Pulmonary artery endothelial cell (primary cell): ENCODE measurements at regions not wholly inside any gene's neighbourhood (a gene's known extent, or its start where the extent isn't known, plus 50 kb on each side); places are given as distances from the start of the nearest gene placed in this dataset.

Source experiments
- DNase-seq: peaks from one replicate; pipeline ENCODE4 v3.0.0-alpha.2; 2011; ENCODE audit warnings: low read depth, low spot score

DNA sequence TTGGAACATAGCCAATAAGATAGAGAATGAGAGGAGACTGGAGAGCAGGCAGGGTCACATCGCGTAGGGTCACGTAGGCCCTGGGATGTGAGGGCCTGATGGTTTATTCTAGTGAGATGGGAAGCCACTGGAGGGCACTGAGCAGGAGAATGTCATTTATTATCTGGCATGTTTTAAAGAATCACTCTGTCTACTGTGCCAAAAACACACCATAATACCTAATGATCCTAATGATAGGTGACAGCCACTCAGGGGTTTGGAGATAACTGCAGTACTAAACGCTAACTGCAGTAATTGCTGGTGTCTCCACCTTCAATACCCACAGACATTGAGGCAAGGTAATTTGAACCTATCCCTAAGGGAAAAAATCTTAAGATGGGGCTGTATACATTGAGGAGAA is 185.4 kb downstream of the TTLL7 start:
- DNase-seq = no peak

GRCh38 chr1:83810144-83810543 is 188.8 kb downstream of the TTLL7 start:
- no peak for DNase-seq

DNA sequence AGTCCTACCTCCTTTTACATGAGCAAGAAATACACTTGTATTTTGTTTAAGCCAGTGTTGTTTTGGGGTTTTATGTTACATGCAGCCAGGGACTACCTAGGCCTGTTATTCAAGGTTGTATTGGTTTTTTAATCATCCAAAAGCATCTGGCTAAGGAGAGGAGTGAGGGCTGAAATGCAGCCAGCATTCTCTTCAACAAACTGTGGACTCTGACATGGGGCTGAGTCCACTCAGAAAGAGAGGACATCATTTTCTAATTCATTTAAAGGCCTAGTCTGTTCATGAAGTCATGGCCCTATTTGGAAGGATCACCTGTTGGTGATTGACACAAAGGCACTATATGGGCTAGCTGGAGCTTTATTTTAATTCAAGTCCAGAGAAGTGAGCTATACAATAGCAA is 190.4 kb downstream of the TTLL7 start:
- no peak for DNase-seq

- no peak for DNase-seq
Measured at GRCh38 chr1:83807821-83808220, 191.1 kb downstream of the TTLL7 start.

- DNase-seq = no peak
Measured at GRCh38 chr1:83807231-83807630, 191.7 kb downstream of the TTLL7 start.

DNA sequence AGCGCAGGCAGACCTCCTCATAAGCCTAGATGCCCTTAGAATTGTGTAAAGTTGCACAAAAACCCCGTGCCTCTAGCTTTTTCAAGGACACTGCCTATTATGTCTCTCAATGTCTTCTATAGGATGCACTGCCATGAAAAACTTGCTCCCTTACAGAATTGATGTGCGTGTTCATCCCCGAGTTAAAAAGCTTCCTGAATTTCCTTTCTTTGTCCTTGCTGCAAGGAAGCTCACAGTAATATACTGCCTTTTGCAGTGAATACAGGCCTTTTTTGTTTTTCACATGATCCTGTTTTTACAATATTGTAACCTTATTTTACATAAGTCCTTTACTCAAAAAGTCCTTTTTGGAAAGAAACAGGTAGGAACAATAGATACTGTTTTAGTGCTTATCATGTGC is 193.0 kb downstream of the TTLL7 start:
- DNase-seq = no peak

DNA sequence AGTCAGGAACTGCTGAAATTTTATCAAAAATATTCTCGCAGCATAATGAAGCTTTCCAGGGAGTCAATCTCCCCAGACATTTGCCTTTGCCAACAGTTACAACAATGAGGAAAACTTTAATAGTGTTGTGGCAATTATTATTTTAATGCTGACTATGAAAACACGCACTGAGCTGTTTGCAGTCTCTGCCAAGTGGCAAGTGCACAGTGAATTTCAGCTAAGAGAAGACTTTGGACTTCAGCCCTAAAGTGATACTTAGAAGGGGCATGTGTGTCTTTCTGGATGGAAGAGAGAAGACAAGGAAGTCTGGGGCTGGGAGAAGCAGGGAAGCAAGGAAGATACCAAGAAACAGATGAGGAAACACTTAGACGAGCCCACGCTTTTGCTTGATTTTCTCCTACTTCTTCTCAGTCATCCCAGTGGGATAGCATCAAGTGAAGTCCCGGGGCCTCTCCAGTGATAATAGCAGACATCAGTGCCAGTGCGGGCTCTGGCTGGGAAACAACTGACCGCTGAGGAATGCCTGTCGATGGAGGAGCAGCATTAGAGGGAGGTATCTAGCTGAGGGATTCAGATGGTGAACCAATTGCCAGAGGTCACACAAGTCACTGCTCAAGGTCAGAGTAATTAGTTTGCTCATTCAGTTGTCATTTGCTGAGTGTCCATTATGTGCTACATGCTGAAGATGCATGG is 196.3 kb downstream of the TTLL7 start:
- no peak for DNase-seq

GRCh38 chr1:83802023-83802422 is 196.9 kb downstream of the TTLL7 start:
- DNase-seq = no peak

GRCh38 chr1:83800066-83800465 is 198.9 kb downstream of the TTLL7 start:
- no peak for DNase-seq

DNA sequence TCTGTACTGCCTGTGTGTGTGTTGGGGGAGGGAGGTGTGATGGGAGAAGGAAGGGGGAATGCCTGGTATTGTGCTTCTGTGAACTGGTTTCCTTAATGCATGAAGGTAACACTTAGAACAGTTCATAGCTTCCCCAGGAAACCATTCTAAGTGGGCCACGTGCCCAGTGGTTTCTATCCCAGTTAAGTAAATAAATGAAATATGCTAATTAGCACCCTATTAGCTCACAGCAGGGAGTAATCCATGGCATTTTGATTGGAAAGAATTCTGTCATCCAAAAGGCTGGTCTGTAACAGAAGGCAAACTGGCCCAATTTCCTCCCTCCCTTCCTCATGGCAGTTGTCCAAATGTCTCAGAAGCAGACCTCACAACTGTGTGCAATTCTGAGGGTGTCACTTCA is 199.3 kb downstream of the TTLL7 start:
- DNase-seq = no peak

- no peak for DNase-seq
Measured at GRCh38 chr1:83798965-83799364, 200.0 kb downstream of the TTLL7 start.

GRCh38 chr1:83796409-83796808 is 202.5 kb downstream of the TTLL7 start:
- DNase-seq = no peak

- DNase-seq = no peak
Measured at GRCh38 chr1:83794384-83794783, 204.5 kb downstream of the TTLL7 start.

- DNase-seq = no peak
Measured at GRCh38 chr1:83791821-83792437, 207.0 kb downstream of the TTLL7 start.

- DNase-seq = no peak
Measured at GRCh38 chr1:83790446-83790845, 208.5 kb downstream of the TTLL7 start.

GRCh38 chr1:83787246-83787998 is 211.5 kb downstream of the TTLL7 start:
- no peak for DNase-seq

DNA sequence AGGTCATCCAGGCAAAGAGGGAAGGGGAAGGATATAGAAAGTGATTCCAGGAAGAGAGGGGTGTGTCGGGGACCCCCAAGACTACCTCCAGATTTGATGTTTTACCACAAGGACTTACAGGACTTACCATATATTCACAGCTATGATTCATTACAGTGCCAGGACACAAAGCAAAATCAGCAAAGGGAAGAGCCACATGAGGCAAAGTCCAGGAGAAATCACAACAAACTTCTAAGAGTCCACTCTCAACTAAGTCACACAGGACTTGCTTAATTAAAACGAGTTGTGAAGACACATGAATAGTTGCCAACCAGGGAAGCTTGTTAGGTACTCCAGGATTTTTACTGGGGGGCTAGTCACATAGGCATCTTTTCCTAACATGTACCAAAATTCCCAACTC is 217.3 kb downstream of the TTLL7 start:
- DNase-seq = no peak

GRCh38 chr1:83779565-83779964 is 219.4 kb downstream of the TTLL7 start:
- DNase-seq = no peak

DNA sequence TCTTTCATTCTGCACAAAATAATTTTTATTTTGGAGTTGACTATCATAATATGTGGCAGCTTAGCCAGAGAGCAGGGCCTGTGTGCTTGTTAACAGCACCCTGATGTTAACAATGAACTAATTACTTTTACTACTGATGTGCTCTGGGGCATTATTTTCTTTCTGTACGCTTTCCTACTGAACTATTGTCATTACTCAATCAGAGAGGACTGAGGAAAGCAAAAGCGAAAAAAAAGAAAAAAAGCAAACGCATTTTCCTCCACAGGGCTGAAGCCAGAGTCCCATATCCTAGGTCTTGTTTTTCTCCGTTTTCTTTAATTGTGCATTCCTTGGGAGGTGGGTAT is 221.2 kb downstream of the TTLL7 start:
- no peak for DNase-seq

DNA sequence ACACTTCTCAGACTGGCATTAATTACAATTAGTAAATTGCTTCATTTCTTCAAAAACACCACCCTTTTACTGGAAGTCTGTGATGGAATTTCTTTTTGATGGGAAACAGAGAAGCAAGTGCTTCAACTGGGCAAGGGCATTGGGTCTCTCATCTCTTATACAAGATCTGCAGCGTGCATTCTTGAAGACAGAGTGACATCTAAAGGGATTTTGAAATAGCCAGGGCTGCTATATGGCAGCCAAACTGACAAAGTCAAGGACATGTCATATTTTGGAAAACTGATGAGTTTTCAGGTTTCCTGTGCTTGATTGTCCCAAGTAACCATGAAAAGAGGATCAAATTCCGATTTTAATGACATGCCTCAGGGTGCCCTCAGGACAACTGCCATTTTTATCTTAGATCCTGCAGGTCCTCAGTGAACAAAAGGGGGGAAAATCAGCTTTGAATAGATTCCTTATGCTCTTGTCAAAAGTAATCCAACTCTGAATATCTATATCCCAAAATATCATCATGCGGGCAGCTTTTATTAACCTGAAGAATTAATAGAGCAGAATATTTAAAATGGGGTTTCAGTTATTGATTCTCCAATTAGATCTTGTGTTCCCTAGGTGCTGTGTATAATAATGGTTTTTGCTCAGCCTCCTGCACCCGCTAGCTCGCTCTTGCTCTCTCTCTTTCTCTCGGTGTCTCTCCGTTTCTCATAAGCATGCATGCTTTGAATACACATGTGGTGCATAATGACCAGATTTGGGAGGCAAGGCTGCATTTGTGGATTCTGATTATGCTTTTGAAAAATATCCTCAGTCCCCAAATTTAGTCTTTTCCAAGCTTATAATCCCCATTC is 221.8 kb downstream of the TTLL7 start:
- DNase-seq = no peak

- no peak for DNase-seq
Measured at GRCh38 chr1:83775977-83776603, 222.8 kb downstream of the TTLL7 start.
